ENCODE measurements at regions not wholly inside any gene's neighbourhood (a gene's known extent, or its start where the extent isn't known, plus 50 kb on each side); places are given as distances from the start of the nearest gene placed in this dataset.

DNA sequence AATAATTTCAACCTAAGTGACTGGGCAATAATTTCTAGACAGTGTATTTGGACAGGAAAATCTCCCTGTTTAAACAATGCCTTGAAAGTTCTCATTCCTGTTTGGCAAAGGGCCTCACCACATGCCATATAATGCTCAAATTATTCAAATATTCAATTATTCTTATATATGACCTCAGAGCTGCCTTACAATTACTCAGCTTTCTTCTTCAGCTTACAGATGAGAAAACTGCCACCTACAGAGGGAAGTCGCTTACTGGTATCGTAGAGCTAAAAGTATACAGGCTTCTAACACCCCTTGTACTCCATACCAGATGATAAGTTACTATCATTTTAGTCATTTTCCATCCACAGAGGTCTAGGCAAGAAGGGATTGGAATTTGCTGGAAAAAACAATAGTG, 830.3 kb downstream of the BRINP1 start:
- no peaks in the 10 kb centered on the region for H3K36me3 ChIP-seq
- ATAC-seq, result no peak
- H3K4me1 ChIP-seq, result no peaks in the 10 kb centered on the region
- intact Hi-C loops (cut with DNase I), result no loop called here
- FAIRE-seq, result no peak
- H3K27ac ChIP-seq, result no peak overlapping the region
- H3K4me3 ChIP-seq, result no peak overlapping the region
- no peak for DNase-seq
- WGBS, 2 donors, result 81 to 88% methylated on average over 2 of the region's 2 CpGs
- no peaks in the 10 kb centered on the region for H3K9me3 ChIP-seq
- H3K27me3 ChIP-seq, result no peaks in the 10 kb centered on the region
- TF ChIP-seq, protein P1, sequence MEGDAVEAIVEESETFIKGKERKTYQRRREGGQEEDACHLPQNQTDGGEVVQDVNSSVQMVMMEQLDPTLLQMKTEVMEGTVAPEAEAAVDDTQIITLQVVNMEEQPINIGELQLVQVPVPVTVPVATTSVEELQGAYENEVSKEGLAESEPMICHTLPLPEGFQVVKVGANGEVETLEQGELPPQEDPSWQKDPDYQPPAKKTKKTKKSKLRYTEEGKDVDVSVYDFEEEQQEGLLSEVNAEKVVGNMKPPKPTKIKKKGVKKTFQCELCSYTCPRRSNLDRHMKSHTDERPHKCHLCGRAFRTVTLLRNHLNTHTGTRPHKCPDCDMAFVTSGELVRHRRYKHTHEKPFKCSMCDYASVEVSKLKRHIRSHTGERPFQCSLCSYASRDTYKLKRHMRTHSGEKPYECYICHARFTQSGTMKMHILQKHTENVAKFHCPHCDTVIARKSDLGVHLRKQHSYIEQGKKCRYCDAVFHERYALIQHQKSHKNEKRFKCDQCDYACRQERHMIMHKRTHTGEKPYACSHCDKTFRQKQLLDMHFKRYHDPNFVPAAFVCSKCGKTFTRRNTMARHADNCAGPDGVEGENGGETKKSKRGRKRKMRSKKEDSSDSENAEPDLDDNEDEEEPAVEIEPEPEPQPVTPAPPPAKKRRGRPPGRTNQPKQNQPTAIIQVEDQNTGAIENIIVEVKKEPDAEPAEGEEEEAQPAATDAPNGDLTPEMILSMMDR (IDR thresholded peaks at IDR 0.05), result no peak

- no peak overlapping the region for H3K4me3 ChIP-seq
- no peak for DNase-seq
- intact Hi-C loops (cut with DNase I), result no loop called here
- H3K27ac ChIP-seq, result no peak overlapping the region
- WGBS, 2 donors, result 68 to 80% methylated on average over 1 of the region's 1 CpG
- no peak for ATAC-seq
- TF ChIP-seq, protein P1 (IDR thresholded peaks at IDR 0.05), result no peak
- no peaks in the 10 kb centered on the region for H3K36me3 ChIP-seq
- H3K27me3 ChIP-seq, result no peaks in the 10 kb centered on the region
- H3K9me3 ChIP-seq, result no peaks in the 10 kb centered on the region
- no peaks in the 10 kb centered on the region for H3K4me1 ChIP-seq
- no peak for FAIRE-seq
These were observed 815.8 kb downstream of the BRINP1 start for GRCh38 chr9:118553465-118553864.

DNA sequence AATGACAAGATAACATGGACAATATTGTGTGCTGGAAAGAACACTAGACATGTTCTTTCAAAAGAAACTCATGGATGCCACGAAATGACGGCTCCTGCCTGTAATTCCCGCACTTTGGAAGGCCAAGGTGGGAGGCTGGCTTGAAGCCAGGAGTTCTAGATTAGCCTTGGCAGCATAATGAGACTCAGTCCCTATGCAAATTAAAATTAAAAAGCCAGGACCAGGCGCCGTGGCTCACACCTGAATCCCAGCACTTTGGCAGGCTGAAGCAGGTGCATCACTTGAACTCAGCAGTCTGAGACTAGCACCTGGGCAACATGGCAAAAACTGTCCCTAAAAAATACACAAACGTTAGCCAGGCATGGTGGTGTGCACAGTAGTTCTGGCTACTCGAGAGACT, 814.2 kb downstream of the BRINP1 start:
- Histone ChIP-seq H3K36me3 (no peaks in the 10 kb centered on the region), H3K27ac (no peak overlapping the region), H3K4me1 (no peaks in the 10 kb centered on the region), H3K4me3 (no peak overlapping the region), H3K9me3 (no peaks in the 10 kb centered on the region), H3K27me3 (no peaks in the 10 kb centered on the region)
- no peak for ATAC-seq
- 47 to 61% methylated on average over 7 of the region's 7 CpGs for WGBS, 2 donors
- DNase-seq, result no peak
- intact Hi-C loops (cut with DNase I), result no loop called here
- no peak for FAIRE-seq
- TF ChIP-seq, protein P1 (IDR thresholded peaks at IDR 0.05), result no peak

- H3K27ac ChIP-seq, result no peak overlapping the region
- FAIRE-seq (no peak), DNase-seq (no peak), ATAC-seq (no peak)
- no peak overlapping the region for H3K4me3 ChIP-seq
- TF ChIP-seq, protein P1 (IDR thresholded peaks at IDR 0.05), result no peak
- H3K27me3 ChIP-seq, result no peaks in the 10 kb centered on the region
- no peaks in the 10 kb centered on the region for H3K9me3 ChIP-seq
- H3K4me1 ChIP-seq, result no peaks in the 10 kb centered on the region
- 49 to 62% methylated on average over 1 of the region's 1 CpG for WGBS, 2 donors
- H3K36me3 ChIP-seq, result no peaks in the 10 kb centered on the region
- intact Hi-C loops (cut with DNase I), result no loop called here
These were observed 811.2 kb downstream of the BRINP1 start for GRCh38 chr9:118558026-118558425.

DNA sequence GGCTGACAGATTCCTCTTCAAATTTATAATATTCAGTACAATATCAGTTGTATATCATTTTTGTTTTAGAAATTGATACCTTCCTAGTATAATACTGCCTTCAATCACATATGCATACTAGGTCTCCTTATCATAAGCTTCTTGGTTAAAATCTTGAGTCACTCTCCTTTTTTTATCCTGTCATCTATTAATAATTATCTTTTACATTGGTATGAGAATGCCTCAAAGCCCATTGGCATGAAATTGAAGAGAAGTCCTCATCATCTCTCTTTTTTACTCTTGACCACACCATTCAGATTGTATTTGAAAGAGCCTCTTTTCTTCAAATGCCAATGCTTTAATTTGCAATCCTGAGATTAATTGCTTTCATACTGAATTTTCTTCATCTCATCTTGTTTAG, 810.3 kb downstream of the BRINP1 start:
- TF ChIP-seq, protein P1 (IDR thresholded peaks at IDR 0.05), result no peak
- DNase-seq (no peak), ATAC-seq (no peak), FAIRE-seq (no peak)
- H3K9me3 ChIP-seq, result no peaks in the 10 kb centered on the region
- H3K4me1 ChIP-seq, result no peaks in the 10 kb centered on the region
- no peaks in the 10 kb centered on the region for H3K27me3 ChIP-seq
- H3K4me3 ChIP-seq, result no peak overlapping the region
- intact Hi-C loops (cut with DNase I), result no loop called here
- H3K36me3 ChIP-seq, result no peaks in the 10 kb centered on the region
- no peak overlapping the region for H3K27ac ChIP-seq
